ENCODE measurements at regions not wholly inside any gene's neighbourhood (a gene's known extent, or its start where the extent isn't known, plus 50 kb on each side); places are given as distances from the start of the nearest gene placed in this dataset.
"Not testable (repeated sequence)": the region's sequence is repeated elsewhere in the genome, so short reads cannot be mapped to it uniquely, and the experiment has no call there.

DNA sequence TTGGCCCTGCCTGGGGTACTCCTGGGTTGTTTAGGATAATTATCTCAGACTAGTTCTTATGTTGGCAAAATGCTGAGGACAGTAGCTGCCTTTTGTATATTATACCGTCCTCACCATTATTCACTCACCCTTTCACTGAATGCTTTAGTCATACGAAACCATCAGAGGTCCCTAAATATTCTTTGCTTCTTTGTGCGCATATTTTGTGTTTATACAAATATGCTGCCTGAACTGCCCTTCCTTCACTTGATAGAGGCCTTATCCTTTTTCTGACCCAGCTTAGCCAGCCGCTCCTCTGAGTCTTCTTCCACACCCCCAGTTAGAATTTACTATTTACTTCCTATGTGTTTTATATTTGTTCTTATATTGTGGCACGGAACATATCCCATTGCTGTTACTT lies 70.2 kb upstream of the OSBPL3 start:
- H3K4me2 ChIP-seq (replicated peaks; ENCODE audit: low read depth, low read length, poor library complexity, severe bottlenecking), result no peak overlapping the region
- Mint-ChIP-seq H3K9me3 (ENCODE audit: insufficient read depth) (no peaks in the 10 kb centered on the region), H3K4me1 (no peaks in the 10 kb centered on the region), H3K27me3 (peaks cover 16% of the 10 kb centered on the region), H3K4me3 (no peak overlapping the region), H3K27ac (no peak overlapping the region)
- H3K27me3 ChIP-seq (replicated peaks in 1 of 4; ENCODE audit: control extremely low read depth in 1 of 4, control insufficient read depth in 3 of 4, insufficient read depth in 4 of 4, low read length in 3 of 4), result peaks cover 0 to 8% (median 0%) of the 10 kb centered on the region in 4 experiments
- ATAC-seq (ENCODE audit: low read depth) (no peak), DNase-seq (no peak)
- no peak overlapping the region for H3K4me3 ChIP-seq (ENCODE audit: control extremely low read depth in 1 of 5, extremely low read depth in 1 of 5, insufficient read depth in 1 of 5, low read depth in 2 of 5, low read length in 4 of 5)
- H3K36me3 ChIP-seq (replicated peaks in 1 of 2; ENCODE audit: control extremely low read depth in 1 of 2, control insufficient read depth in 1 of 2, extremely low read depth in 1 of 2, insufficient read depth in 2 of 2, low read length in 1 of 2), result no peaks in the 10 kb centered on the region
- intact Hi-C loops (cut with micrococcal nuclease), result no loop called here
- no peak overlapping the region for H3K27ac ChIP-seq (ENCODE audit: low read length in 2 of 2)
- H4K20me1 ChIP-seq (ENCODE audit: control insufficient read depth, insufficient read depth, low read length, poor library complexity, severe bottlenecking), result no peaks in the 10 kb centered on the region
- no peak overlapping the region for H2AFZ ChIP-seq (ENCODE audit: insufficient read depth, low read depth, low read length, poor library complexity, severe bottlenecking)
- CTCF ChIA-PET, result interaction anchor here (0.9 kb wide), 1 partner anchor 26 kb away, joined by 6 read pairs; no protein-coding TSS in a partner anchor
- H3K9me3 ChIP-seq (ENCODE audit: control extremely low read depth in 1 of 3, control insufficient read depth in 2 of 3, insufficient read depth in 1 of 3, low read length in 2 of 3), result no peaks in the 10 kb centered on the region
- H3K9ac ChIP-seq (ENCODE audit: low read length), result no peak overlapping the region
- WGBS (ENCODE audit: insufficient coverage), result 100% methylated on average over 1 of the region's 5 CpGs
- TF ChIP-seq CTCF (IDR thresholded peaks at IDR 0.05) (no peak), EZH2 (IDR thresholded peaks at IDR 0.05; ENCODE audit: borderline replicate concordance, insufficient read depth, low read depth, low read length, poor library complexity, severe bottlenecking) (no peak)
- POLR2A ChIA-PET, result no interaction called here
- no peaks in the 10 kb centered on the region for H3K79me2 ChIP-seq (ENCODE audit: control insufficient read depth, insufficient read depth, low read length)
- H3K4me1 ChIP-seq (ENCODE audit: control insufficient read depth in 2 of 2, insufficient read depth in 2 of 2, low read length in 2 of 2), result no peaks in the 10 kb centered on the region

DNA sequence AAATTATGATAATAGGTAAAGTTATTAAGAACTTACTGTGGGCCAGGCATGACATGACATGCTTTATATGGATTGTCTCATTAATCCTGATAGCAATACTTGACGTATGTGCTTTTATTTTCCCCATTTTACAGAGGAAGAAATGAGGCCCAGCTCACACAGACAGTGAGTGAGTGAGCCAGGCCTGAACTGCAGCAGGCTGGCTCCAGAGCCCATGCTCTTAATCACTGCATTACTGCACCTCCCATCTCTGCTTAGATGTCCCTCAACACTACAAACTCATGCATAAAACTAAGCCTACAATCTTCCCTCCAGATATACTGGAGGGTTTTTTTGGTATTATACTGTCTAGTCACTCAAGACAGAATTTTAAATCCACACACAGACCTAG lies 68.5 kb upstream of the OSBPL3 start:
- intact Hi-C loops (cut with micrococcal nuclease), result no loop called here
- no peaks in the 10 kb centered on the region for H3K9me3 Mint-ChIP-seq (ENCODE audit: insufficient read depth)
- no peaks in the 10 kb centered on the region for H3K9me3 ChIP-seq (ENCODE audit: control extremely low read depth in 1 of 3, control insufficient read depth in 2 of 3, insufficient read depth in 1 of 3, low read length in 2 of 3)
- ChIA-PET POLR2A (no interaction called here), CTCF (interaction anchor here (1.0 kb wide), 1 partner anchor 20 kb away, joined by 3 read pairs; no protein-coding TSS in a partner anchor)
- no peak overlapping the region for H3K4me3 Mint-ChIP-seq
- no peaks in the 10 kb centered on the region for H3K4me1 ChIP-seq (ENCODE audit: control insufficient read depth in 2 of 2, insufficient read depth in 2 of 2, low read length in 2 of 2)
- H3K4me1 Mint-ChIP-seq, result no peaks in the 10 kb centered on the region
- TF ChIP-seq CTCF (IDR thresholded peaks at IDR 0.05) (no peak), EZH2 (IDR thresholded peaks at IDR 0.05; ENCODE audit: borderline replicate concordance, insufficient read depth, low read depth, low read length, poor library complexity, severe bottlenecking) (no peak)
- H3K27ac ChIP-seq (ENCODE audit: low read length in 2 of 2), result no peak overlapping the region
- no peak overlapping the region for H3K9ac ChIP-seq (ENCODE audit: low read length)
- H3K27ac Mint-ChIP-seq, result no peak overlapping the region
- 91% methylated on average over 1 of the region's 1 CpG for WGBS (ENCODE audit: insufficient coverage)
- no peak overlapping the region for H3K4me3 ChIP-seq (ENCODE audit: control extremely low read depth in 1 of 5, extremely low read depth in 1 of 5, insufficient read depth in 1 of 5, low read depth in 2 of 5, low read length in 4 of 5)
- H3K27me3 ChIP-seq (replicated peaks in 1 of 4; ENCODE audit: control extremely low read depth in 1 of 4, control insufficient read depth in 3 of 4, insufficient read depth in 4 of 4, low read length in 3 of 4), result no peaks in the 10 kb centered on the region
- ATAC-seq (ENCODE audit: low read depth) (no peak), DNase-seq (no peak)
- H3K4me2 ChIP-seq (replicated peaks; ENCODE audit: low read depth, low read length, poor library complexity, severe bottlenecking), result no peak overlapping the region
- peaks cover 10% of the 10 kb centered on the region for H3K27me3 Mint-ChIP-seq
- H3K36me3 ChIP-seq (replicated peaks in 1 of 2; ENCODE audit: control extremely low read depth in 1 of 2, control insufficient read depth in 1 of 2, extremely low read depth in 1 of 2, insufficient read depth in 2 of 2, low read length in 1 of 2), result no peaks in the 10 kb centered on the region
- no peak overlapping the region for H2AFZ ChIP-seq (ENCODE audit: insufficient read depth, low read depth, low read length, poor library complexity, severe bottlenecking)
- no peaks in the 10 kb centered on the region for H4K20me1 ChIP-seq (ENCODE audit: control insufficient read depth, insufficient read depth, low read length, poor library complexity, severe bottlenecking)
- H3K79me2 ChIP-seq (ENCODE audit: control insufficient read depth, insufficient read depth, low read length), result no peaks in the 10 kb centered on the region

DNA sequence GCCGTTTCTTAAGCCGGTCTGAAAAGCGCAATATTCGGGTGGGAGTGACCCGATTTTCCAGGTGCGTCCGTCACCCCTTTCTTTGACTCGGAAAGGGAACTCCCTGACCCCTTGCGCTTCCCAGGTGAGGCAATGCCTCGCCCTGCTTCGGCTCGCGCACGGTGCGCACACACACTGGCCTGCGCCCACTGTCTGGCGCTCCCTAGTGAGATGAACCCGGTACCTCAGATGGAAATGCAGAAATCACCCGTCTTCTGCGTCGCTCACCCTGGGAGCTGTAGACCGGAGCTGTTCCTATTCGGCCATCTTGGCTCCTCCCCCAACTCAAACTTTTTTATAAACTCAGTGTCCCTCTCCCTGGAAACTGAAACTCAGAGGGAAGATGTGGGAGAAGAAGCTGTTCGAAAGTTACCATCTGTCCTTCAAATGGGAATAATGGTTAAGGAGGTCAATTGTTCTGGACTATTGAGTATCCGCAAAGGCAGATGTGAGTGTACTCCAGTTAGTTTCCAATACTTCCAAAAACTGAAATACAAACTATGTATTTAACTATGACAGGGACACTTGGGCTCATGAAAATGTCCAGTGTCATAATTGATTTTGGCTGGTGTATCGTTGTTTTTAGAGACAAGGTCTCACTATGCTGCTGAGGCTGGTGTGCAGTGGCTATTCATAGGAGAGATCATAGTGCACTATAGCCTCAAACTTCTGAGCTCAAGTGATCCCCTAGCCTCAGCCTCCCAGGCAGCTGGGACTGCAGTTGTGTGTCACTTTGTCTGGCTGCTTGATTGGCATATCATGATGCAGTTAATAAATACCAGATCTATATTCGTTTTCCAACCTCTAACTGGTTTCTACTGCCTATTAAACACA lies 67.8 kb upstream of the OSBPL3 start:
- ATAC-seq (ENCODE audit: low read depth); H3K4me2 ChIP-seq (replicated peaks; ENCODE audit: low read depth, low read length, poor library complexity, severe bottlenecking); intact Hi-C loops (cut with micrococcal nuclease); POLR2A ChIA-PET; H3K4me1 ChIP-seq (ENCODE audit: control insufficient read depth in 2 of 2, insufficient read depth in 2 of 2, low read length in 2 of 2); H3K9ac ChIP-seq (ENCODE audit: low read length); H3K27me3 ChIP-seq (replicated peaks in 1 of 4; ENCODE audit: control extremely low read depth in 1 of 4, control insufficient read depth in 3 of 4, insufficient read depth in 4 of 4, low read length in 3 of 4); H3K9me3 ChIP-seq (ENCODE audit: control extremely low read depth in 1 of 3, control insufficient read depth in 2 of 3, insufficient read depth in 1 of 3, low read length in 2 of 3); H3K4me1 Mint-ChIP-seq; H3K4me3 ChIP-seq (ENCODE audit: control extremely low read depth in 1 of 5, extremely low read depth in 1 of 5, insufficient read depth in 1 of 5, low read depth in 2 of 5, low read length in 4 of 5); H4K20me1 ChIP-seq (ENCODE audit: control insufficient read depth, insufficient read depth, low read length, poor library complexity, severe bottlenecking); H3K27ac Mint-ChIP-seq; H3K4me3 Mint-ChIP-seq; H3K27me3 Mint-ChIP-seq; H3K79me2 ChIP-seq (ENCODE audit: control insufficient read depth, insufficient read depth, low read length); H3K36me3 ChIP-seq (replicated peaks in 1 of 2; ENCODE audit: control extremely low read depth in 1 of 2, control insufficient read depth in 1 of 2, extremely low read depth in 1 of 2, insufficient read depth in 2 of 2, low read length in 1 of 2); H3K9me3 Mint-ChIP-seq (ENCODE audit: insufficient read depth); H2AFZ ChIP-seq (ENCODE audit: insufficient read depth, low read depth, low read length, poor library complexity, severe bottlenecking); DNase-seq; H3K27ac ChIP-seq (ENCODE audit: low read length in 2 of 2): not testable (repeated sequence)
- CTCF ChIA-PET, result interaction anchor here (1.0 kb wide), 1 partner anchor 21 kb away, joined by 3 read pairs; no protein-coding TSS in a partner anchor
- WGBS (ENCODE audit: insufficient coverage), result 100% methylated on average over 1 of the region's 27 CpGs

Data from B cell (primary cell).